ENCODE measurements at regions not wholly inside any gene's neighbourhood (a gene's known extent, or its start where the extent isn't known, plus 50 kb on each side); places are given as distances from the start of the nearest gene placed in this dataset.

- no peak overlapping the region for H3K4me3 ChIP-seq (ENCODE audit: low read depth, low read length)
- DNase-seq (ENCODE audit: low read depth) = no peak
- TF ChIP-seq, protein P1, sequence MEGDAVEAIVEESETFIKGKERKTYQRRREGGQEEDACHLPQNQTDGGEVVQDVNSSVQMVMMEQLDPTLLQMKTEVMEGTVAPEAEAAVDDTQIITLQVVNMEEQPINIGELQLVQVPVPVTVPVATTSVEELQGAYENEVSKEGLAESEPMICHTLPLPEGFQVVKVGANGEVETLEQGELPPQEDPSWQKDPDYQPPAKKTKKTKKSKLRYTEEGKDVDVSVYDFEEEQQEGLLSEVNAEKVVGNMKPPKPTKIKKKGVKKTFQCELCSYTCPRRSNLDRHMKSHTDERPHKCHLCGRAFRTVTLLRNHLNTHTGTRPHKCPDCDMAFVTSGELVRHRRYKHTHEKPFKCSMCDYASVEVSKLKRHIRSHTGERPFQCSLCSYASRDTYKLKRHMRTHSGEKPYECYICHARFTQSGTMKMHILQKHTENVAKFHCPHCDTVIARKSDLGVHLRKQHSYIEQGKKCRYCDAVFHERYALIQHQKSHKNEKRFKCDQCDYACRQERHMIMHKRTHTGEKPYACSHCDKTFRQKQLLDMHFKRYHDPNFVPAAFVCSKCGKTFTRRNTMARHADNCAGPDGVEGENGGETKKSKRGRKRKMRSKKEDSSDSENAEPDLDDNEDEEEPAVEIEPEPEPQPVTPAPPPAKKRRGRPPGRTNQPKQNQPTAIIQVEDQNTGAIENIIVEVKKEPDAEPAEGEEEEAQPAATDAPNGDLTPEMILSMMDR (IDR thresholded peaks at IDR 0.05; ENCODE audit: insufficient read depth, low read depth, low read length) = no peak
Measured at GRCh38 chr12:91857813-91858542, 287.7 kb downstream of the BTG1 start.

GRCh38 chr12:91854725-91855124 is 290.9 kb downstream of the BTG1 start:
- DNase-seq (ENCODE audit: low read depth) = peak; percentile 73
- TF ChIP-seq, protein P1 (IDR thresholded peaks at IDR 0.05; ENCODE audit: insufficient read depth, low read depth, low read length) = no peak
- no peak overlapping the region for H3K4me3 ChIP-seq (ENCODE audit: low read depth, low read length)

DNA sequence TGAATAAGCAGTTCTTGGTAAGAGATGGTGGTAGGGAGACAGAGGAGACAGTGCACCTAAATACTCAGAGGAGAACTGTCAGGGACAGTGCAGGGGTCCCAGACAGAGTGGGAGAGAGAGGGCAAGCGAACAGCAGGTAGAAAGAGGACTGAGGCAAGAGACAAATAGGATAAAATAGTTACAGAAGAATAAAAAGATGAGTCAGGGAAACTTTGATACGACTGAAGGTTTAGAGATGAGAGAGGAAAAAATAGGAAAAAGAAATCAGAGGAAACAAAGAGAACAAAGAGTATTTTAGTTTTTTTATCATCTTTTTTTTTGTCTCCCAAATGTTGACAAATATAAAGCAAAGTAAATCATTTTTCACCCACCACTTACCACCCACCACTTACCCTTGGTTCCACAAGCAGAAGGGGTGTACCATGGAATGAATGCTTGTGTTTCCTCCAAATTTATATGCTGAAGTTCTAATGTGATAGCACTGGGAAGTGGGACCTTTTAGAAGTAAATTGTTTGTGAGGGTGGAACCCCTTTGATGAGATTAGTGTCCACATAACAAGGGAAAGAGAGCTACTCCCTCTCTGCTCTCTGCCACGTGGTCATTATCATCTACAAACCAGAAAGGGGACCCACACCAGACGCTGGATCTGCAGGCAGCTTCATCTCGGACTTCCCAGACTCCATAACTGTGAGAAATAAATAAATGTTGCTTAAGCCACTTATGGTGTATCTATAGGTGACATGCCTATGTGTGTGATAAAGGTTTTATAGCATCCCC is 292.1 kb downstream of the BTG1 start:
- no peak for DNase-seq (ENCODE audit: low read depth)
- TF ChIP-seq, protein P1 (IDR thresholded peaks at IDR 0.05; ENCODE audit: insufficient read depth, low read depth, low read length) = no peak
- H3K4me3 ChIP-seq (ENCODE audit: low read depth, low read length) = no peak overlapping the region

DNA sequence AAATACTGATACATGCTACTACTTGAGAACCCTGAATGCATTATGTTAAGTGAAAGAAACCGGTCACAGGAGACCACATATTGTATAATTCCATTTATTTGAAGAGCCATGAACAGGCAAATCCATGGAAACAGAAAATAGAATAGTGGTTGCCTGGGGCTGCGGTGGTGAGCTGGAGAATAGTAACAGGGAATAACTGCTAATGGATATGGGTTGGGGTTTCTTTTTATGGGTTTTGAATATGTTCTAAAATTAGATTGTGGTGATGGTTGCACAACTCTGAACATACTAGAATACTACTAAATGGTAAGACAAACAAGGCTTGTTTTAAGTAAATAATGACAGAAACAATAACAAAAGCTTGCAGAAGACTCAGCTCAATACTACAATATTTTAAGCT is 293.0 kb downstream of the BTG1 start:
- DNase-seq (ENCODE audit: low read depth) = peak; percentile 69
- H3K4me3 ChIP-seq (ENCODE audit: low read depth, low read length) = no peak overlapping the region
- TF ChIP-seq, protein P1 (IDR thresholded peaks at IDR 0.05; ENCODE audit: insufficient read depth, low read depth, low read length) = no peak

- H3K4me3 ChIP-seq (ENCODE audit: low read depth, low read length) = no peak overlapping the region
- no peak for DNase-seq (ENCODE audit: low read depth)
- TF ChIP-seq, protein P1 (IDR thresholded peaks at IDR 0.05; ENCODE audit: insufficient read depth, low read depth, low read length) = no peak
Measured at GRCh38 chr12:91851741-91852477, 293.7 kb downstream of the BTG1 start.

- no peak for DNase-seq (ENCODE audit: low read depth)
- TF ChIP-seq, protein P1 (IDR thresholded peaks at IDR 0.05; ENCODE audit: insufficient read depth, low read depth, low read length) = no peak
- H3K4me3 ChIP-seq (ENCODE audit: low read depth, low read length) = no peak overlapping the region
Measured at GRCh38 chr12:91846466-91847055, 299.1 kb downstream of the BTG1 start.

Data from fibroblast of villous mesenchyme (primary cell).